ENCODE measurements at regions not wholly inside any gene's neighbourhood (a gene's known extent, or its start where the extent isn't known, plus 50 kb on each side); places are given as distances from the start of the nearest gene placed in this dataset.

GRCh38 chr2:191738003-191738402 lies 60.1 kb downstream of the NABP1 start:
- DNase-seq, result no peak
- Mint-ChIP-seq H3K27me3 (peaks cover 15% of the 10 kb centered on the region), H3K9me3 (no peaks in the 10 kb centered on the region), H3K27ac (no peak overlapping the region), H3K4me3 (no peak overlapping the region), H3K36me3 (ENCODE audit: low read depth) (no peaks in the 10 kb centered on the region), H3K4me1 (ENCODE audit: low read depth) (peaks cover 15% of the 10 kb centered on the region)

- Mint-ChIP-seq H3K4me3 (no peak overlapping the region), H3K9me3 (no peaks in the 10 kb centered on the region), H3K36me3 (ENCODE audit: low read depth) (no peaks in the 10 kb centered on the region), H3K27ac (no peak overlapping the region), H3K27me3 (peaks cover 18% of the 10 kb centered on the region), H3K4me1 (ENCODE audit: low read depth) (peaks cover 15% of the 10 kb centered on the region)
- DNase-seq, result no peak
Observed at GRCh38 chr2:191738667-191739066, 60.7 kb downstream of the NABP1 start.

GRCh38 chr2:191739194-191739593 lies 61.3 kb downstream of the NABP1 start:
- peaks cover 15% of the 10 kb centered on the region for H3K4me1 Mint-ChIP-seq (ENCODE audit: low read depth)
- no peak for DNase-seq
- H3K4me3 Mint-ChIP-seq, result no peak overlapping the region
- H3K27me3 Mint-ChIP-seq, result peaks cover 18% of the 10 kb centered on the region
- no peaks in the 10 kb centered on the region for H3K36me3 Mint-ChIP-seq (ENCODE audit: low read depth)
- no peak overlapping the region for H3K27ac Mint-ChIP-seq
- H3K9me3 Mint-ChIP-seq, result no peaks in the 10 kb centered on the region

- peaks cover 15% of the 10 kb centered on the region for H3K4me1 Mint-ChIP-seq (ENCODE audit: low read depth)
- peak overlapping the region; percentile 51 for H3K27ac Mint-ChIP-seq
- H3K27me3 Mint-ChIP-seq, result peaks cover 17% of the 10 kb centered on the region
- H3K4me3 Mint-ChIP-seq, result peak overlapping the region; percentile 5
- DNase-seq, result no peak
- no peaks in the 10 kb centered on the region for H3K9me3 Mint-ChIP-seq
- H3K36me3 Mint-ChIP-seq (ENCODE audit: low read depth), result no peaks in the 10 kb centered on the region
Observed at GRCh38 chr2:191740016-191740419, 62.1 kb downstream of the NABP1 start.

GRCh38 chr2:191740759-191741158 lies 62.8 kb downstream of the NABP1 start:
- Mint-ChIP-seq H3K27ac (no peak overlapping the region), H3K4me1 (ENCODE audit: low read depth) (peaks cover 15% of the 10 kb centered on the region), H3K9me3 (no peaks in the 10 kb centered on the region), H3K36me3 (ENCODE audit: low read depth) (no peaks in the 10 kb centered on the region), H3K27me3 (peaks cover 20% of the 10 kb centered on the region), H3K4me3 (no peak overlapping the region)
- DNase-seq, result no peak

- DNase-seq, result no peak
- no peaks in the 10 kb centered on the region for H3K9me3 Mint-ChIP-seq
- no peak overlapping the region for H3K4me3 Mint-ChIP-seq
- H3K36me3 Mint-ChIP-seq (ENCODE audit: low read depth), result no peaks in the 10 kb centered on the region
- H3K4me1 Mint-ChIP-seq (ENCODE audit: low read depth), result peaks cover 16% of the 10 kb centered on the region
- peaks cover 40% of the 10 kb centered on the region for H3K27me3 Mint-ChIP-seq
- no peak overlapping the region for H3K27ac Mint-ChIP-seq
Observed at GRCh38 chr2:191746346-191747169, 68.6 kb downstream of the NABP1 start.

GRCh38 chr2:191747170-191747530 lies 69.2 kb downstream of the NABP1 start:
- DNase-seq, result no peak
- H3K4me3 Mint-ChIP-seq, result no peak overlapping the region
- H3K36me3 Mint-ChIP-seq (ENCODE audit: low read depth), result no peaks in the 10 kb centered on the region
- H3K27ac Mint-ChIP-seq, result no peak overlapping the region
- no peaks in the 10 kb centered on the region for H3K9me3 Mint-ChIP-seq
- H3K27me3 Mint-ChIP-seq, result peaks cover 40% of the 10 kb centered on the region
- H3K4me1 Mint-ChIP-seq (ENCODE audit: low read depth), result peaks cover 16% of the 10 kb centered on the region

GRCh38 chr2:191748059-191748461 lies 70.1 kb downstream of the NABP1 start:
- Mint-ChIP-seq H3K27ac (peak overlapping the region; percentile 82), H3K36me3 (ENCODE audit: low read depth) (no peaks in the 10 kb centered on the region), H3K4me3 (no peak overlapping the region), H3K4me1 (ENCODE audit: low read depth) (peaks cover 16% of the 10 kb centered on the region), H3K9me3 (no peaks in the 10 kb centered on the region), H3K27me3 (peaks cover 39% of the 10 kb centered on the region)
- no peak for DNase-seq

GRCh38 chr2:191748528-191749180 lies 70.7 kb downstream of the NABP1 start:
- H3K4me1 Mint-ChIP-seq (ENCODE audit: low read depth), result peaks cover 16% of the 10 kb centered on the region
- no peaks in the 10 kb centered on the region for H3K36me3 Mint-ChIP-seq (ENCODE audit: low read depth)
- H3K27me3 Mint-ChIP-seq, result peaks cover 37% of the 10 kb centered on the region
- H3K27ac Mint-ChIP-seq, result peak overlapping the region; percentile 82
- no peak for DNase-seq
- H3K4me3 Mint-ChIP-seq, result no peak overlapping the region
- no peaks in the 10 kb centered on the region for H3K9me3 Mint-ChIP-seq

- Mint-ChIP-seq H3K27me3 (peaks cover 36% of the 10 kb centered on the region), H3K4me3 (no peak overlapping the region), H3K27ac (no peak overlapping the region), H3K4me1 (ENCODE audit: low read depth) (peaks cover 16% of the 10 kb centered on the region), H3K36me3 (ENCODE audit: low read depth) (no peaks in the 10 kb centered on the region), H3K9me3 (no peaks in the 10 kb centered on the region)
- DNase-seq, result no peak
Observed at GRCh38 chr2:191749181-191749540, 71.2 kb downstream of the NABP1 start.

GRCh38 chr2:191754103-191754502 lies 76.2 kb downstream of the NABP1 start:
- Mint-ChIP-seq H3K36me3 (ENCODE audit: low read depth) (no peaks in the 10 kb centered on the region), H3K27me3 (peaks cover 10% of the 10 kb centered on the region), H3K27ac (no peak overlapping the region), H3K4me3 (no peak overlapping the region), H3K4me1 (ENCODE audit: low read depth) (peaks cover 7% of the 10 kb centered on the region), H3K9me3 (no peaks in the 10 kb centered on the region)
- DNase-seq, result no peak

- H3K27ac Mint-ChIP-seq, result no peak overlapping the region
- no peaks in the 10 kb centered on the region for H3K36me3 Mint-ChIP-seq (ENCODE audit: low read depth)
- peaks cover 15% of the 10 kb centered on the region for H3K27me3 Mint-ChIP-seq
- H3K9me3 Mint-ChIP-seq, result no peaks in the 10 kb centered on the region
- DNase-seq, result no peak
- peaks cover 5% of the 10 kb centered on the region for H3K4me1 Mint-ChIP-seq (ENCODE audit: low read depth)
- no peak overlapping the region for H3K4me3 Mint-ChIP-seq
Observed at GRCh38 chr2:191756761-191757160, 78.8 kb downstream of the NABP1 start.

GRCh38 chr2:191757208-191757607 lies 79.3 kb downstream of the NABP1 start:
- H3K36me3 Mint-ChIP-seq (ENCODE audit: low read depth), result no peaks in the 10 kb centered on the region
- DNase-seq, result no peak
- no peak overlapping the region for H3K27ac Mint-ChIP-seq

GRCh38 chr2:191758518-191759507 lies 80.9 kb downstream of the NABP1 start:
- peaks cover 5% of the 10 kb centered on the region for H3K4me1 Mint-ChIP-seq (ENCODE audit: low read depth)
- H3K4me3 Mint-ChIP-seq, result no peak overlapping the region
- H3K36me3 Mint-ChIP-seq (ENCODE audit: low read depth), result no peaks in the 10 kb centered on the region
- H3K27ac Mint-ChIP-seq, result no peak overlapping the region
- DNase-seq, result peak; percentile 50
- H3K27me3 Mint-ChIP-seq, result peaks cover 15% of the 10 kb centered on the region
- H3K9me3 Mint-ChIP-seq, result no peaks in the 10 kb centered on the region

More at GRCh38 chr2:191757208-191757607, 79.3 kb downstream of the NABP1 start:
- H3K4me1 Mint-ChIP-seq (ENCODE audit: low read depth), result peaks cover 5% of the 10 kb centered on the region
- H3K4me3 Mint-ChIP-seq, result no peak overlapping the region
- no peaks in the 10 kb centered on the region for H3K9me3 Mint-ChIP-seq
- peaks cover 15% of the 10 kb centered on the region for H3K27me3 Mint-ChIP-seq
